SK-N-SH treated with all-trans-retinoic acid at 6 μM for 48 hours (cell line): ENCODE measurements at regions not wholly inside any gene's neighbourhood (a gene's known extent, or its start where the extent isn't known, plus 50 kb on each side); places are given as distances from the start of the nearest gene placed in this dataset.
A peak's percentile ranks its signal among the peaks of the same experiment; 100 is the strongest.
"Not testable (repeated sequence)": the region's sequence is repeated elsewhere in the genome, so short reads cannot be mapped to it uniquely, and the experiment has no call there.

Experiments
- ATAC-seq: fragments of 200-7000 bp; cut with Tn5 transposase; 3 replicates; pipeline ENCODE4 v1.9.1; 2020; ENCODE audit warnings: mild to moderate bottlenecking, moderate library complexity
- ARNTL ChIP-seq: fragments of 450-650 bp; formaldehyde crosslinking; IDR thresholded peaks from 2 replicates; pipeline ENCODE4 v1.5.0; 2020; ENCODE audit warnings: low read depth, mild to moderate bottlenecking, moderate library complexity, borderline replicate concordance
- BACH2 ChIP-seq: fragments of 250-450 bp; sonication (Bioruptor Pico); IDR thresholded peaks from 2 replicates; pipeline ENCODE4 v1.9.0; 2021; ENCODE audit warnings: mild to moderate bottlenecking, borderline replicate concordance
- CSDC2 ChIP-seq: fragments of 250-450 bp; sonication (Bioruptor Pico); IDR thresholded peaks from 2 replicates; pipeline ENCODE4 v1.5.0; 2020; ENCODE audit warnings: mild to moderate bottlenecking, moderate library complexity
- ESRRG ChIP-seq: fragments of 250-450 bp; sonication (Bioruptor Pico); IDR thresholded peaks from 2 replicates; pipeline ENCODE4 v1.6.1; 2021; ENCODE audit warnings: mild to moderate bottlenecking
- ISL1 ChIP-seq: fragments of 250-450 bp; sonication (Bioruptor Pico); IDR thresholded peaks from 2 replicates; pipeline ENCODE4 v2.1.2; 2022; ENCODE audit warnings: mild to moderate bottlenecking, moderate library complexity
- OSR1 ChIP-seq: fragments of 250-450 bp; sonication (Bioruptor Pico); IDR thresholded peaks from 2 replicates; pipeline ENCODE4 v1.8.0; 2022; ENCODE audit warnings: moderate library complexity, mild to moderate bottlenecking, inconsistent platforms
- PPARA ChIP-seq: fragments of 250-450 bp; sonication (Bioruptor Pico); IDR thresholded peaks from 2 replicates; pipeline ENCODE4 v1.5.0; 2020; ENCODE audit warnings: mild to moderate bottlenecking, borderline replicate concordance
- RARB ChIP-seq: fragments of 250-450 bp; sonication (Bioruptor Pico); IDR thresholded peaks from 2 replicates; pipeline ENCODE4 v1.8.0; 2021; ENCODE audit warnings: mild to moderate bottlenecking, moderate library complexity
- SNAI2 ChIP-seq: fragments of 250-450 bp; sonication (Bioruptor Pico); IDR thresholded peaks from 2 replicates; pipeline ENCODE4 v1.5.0; 2020; ENCODE audit warnings: mild to moderate bottlenecking, moderate library complexity
- TCF4 ChIP-seq: fragments of 250-450 bp; sonication (Bioruptor Pico); IDR thresholded peaks from 2 replicates; pipeline ENCODE4 v1.8.0; 2021; ENCODE audit warnings: mild to moderate bottlenecking, moderate library complexity, borderline replicate concordance
- TOX ChIP-seq: fragments of 250-450 bp; sonication (Bioruptor Pico); IDR thresholded peaks from 2 replicates; pipeline ENCODE4 v1.8.0; 2021; ENCODE audit warnings: mild to moderate bottlenecking, moderate library complexity, borderline replicate concordance
- ZC3H10 ChIP-seq: fragments of 250-450 bp; sonication (Bioruptor Pico); IDR thresholded peaks from 2 replicates; pipeline ENCODE4 v1.5.1; 2021; ENCODE audit warnings: mild to moderate bottlenecking, moderate library complexity
- ZFP3 ChIP-seq: fragments of 250-450 bp; sonication (Bioruptor Pico); IDR thresholded peaks from 2 replicates; pipeline ENCODE4 v1.5.0; 2020; ENCODE audit warnings: mild to moderate bottlenecking, moderate library complexity
- ZFP30 ChIP-seq: fragments of 450-650 bp; formaldehyde crosslinking; IDR thresholded peaks from 2 replicates; pipeline ENCODE4 v1.5.0; 2022; ENCODE audit warnings: mild to moderate bottlenecking, moderate library complexity
- ZNF565 ChIP-seq: fragments of 450-650 bp; formaldehyde crosslinking; conservative IDR thresholded peaks from 2 replicates; pipeline ENCODE4 v1.5.0; 2020; ENCODE audit warnings: low read depth, mild to moderate bottlenecking, moderate library complexity
- ZNF70 ChIP-seq: fragments of 450-650 bp; formaldehyde crosslinking; IDR thresholded peaks from 2 replicates; pipeline ENCODE4 v1.5.0; 2020; ENCODE audit warnings: mild to moderate bottlenecking, moderate library complexity
- ZNF8 ChIP-seq: fragments of 450-650 bp; formaldehyde crosslinking; IDR thresholded peaks from 2 replicates; pipeline ENCODE4 v1.5.0; 2020; ENCODE audit warnings: mild to moderate bottlenecking, moderate library complexity
- TF ChIP-seq, protein P1 (sequence below): fragments of 250-450 bp; sonication (Bioruptor Pico); IDR thresholded peaks from 2 replicates; pipeline ENCODE4 v1.5.1; 2021; ENCODE audit warnings: mild to moderate bottlenecking, moderate library complexity
- TF ChIP-seq, protein P2 (sequence below): fragments of 250-450 bp; sonication (Bioruptor Pico); IDR thresholded peaks from 2 replicates; pipeline ENCODE4 v1.8.0; 2021; ENCODE audit warnings: low read depth, mild to moderate bottlenecking, moderate library complexity, borderline replicate concordance
- TF ChIP-seq, protein P3 (sequence below): fragments of 250-450 bp; sonication (Bioruptor Pico); IDR thresholded peaks from 2 replicates; pipeline ENCODE4 v1.5.0; 2020; ENCODE audit warnings: mild to moderate bottlenecking, moderate library complexity
- TF ChIP-seq, protein P4 (sequence below): fragments of 250-450 bp; sonication (Bioruptor Pico); IDR thresholded peaks from 2 replicates; pipeline ENCODE4 v1.8.0; 2020; ENCODE audit warnings: mild to moderate bottlenecking, moderate library complexity, borderline replicate concordance
- TF ChIP-seq, protein P5 (sequence below): fragments of 250-450 bp; sonication (Bioruptor Pico); IDR thresholded peaks from 2 replicates; pipeline ENCODE4 v1.5.1; 2020; ENCODE audit warnings: low read depth, mild to moderate bottlenecking, moderate library complexity

DNA sequence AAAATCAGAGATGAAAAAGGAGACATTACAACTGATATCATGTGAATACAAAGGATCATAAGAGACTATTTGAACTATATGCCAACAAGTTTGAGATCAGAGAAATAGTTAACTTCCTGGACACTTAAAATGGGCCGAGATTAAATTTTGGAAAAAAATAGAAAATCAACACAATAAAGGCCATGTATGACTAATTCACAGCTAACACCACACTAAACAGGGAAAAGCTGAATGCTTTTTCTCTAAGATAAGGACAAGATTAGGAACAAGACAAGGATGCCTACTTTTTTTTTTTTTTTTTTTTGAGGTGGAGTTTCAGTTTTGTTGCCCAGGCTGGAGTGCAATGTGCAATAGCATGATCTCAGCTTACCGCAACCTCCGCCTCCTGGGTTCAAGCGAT lies 151.4 kb upstream of the MAGI2 start:
- ATAC-seq = no peak
- TF ChIP-seq, protein P1, sequence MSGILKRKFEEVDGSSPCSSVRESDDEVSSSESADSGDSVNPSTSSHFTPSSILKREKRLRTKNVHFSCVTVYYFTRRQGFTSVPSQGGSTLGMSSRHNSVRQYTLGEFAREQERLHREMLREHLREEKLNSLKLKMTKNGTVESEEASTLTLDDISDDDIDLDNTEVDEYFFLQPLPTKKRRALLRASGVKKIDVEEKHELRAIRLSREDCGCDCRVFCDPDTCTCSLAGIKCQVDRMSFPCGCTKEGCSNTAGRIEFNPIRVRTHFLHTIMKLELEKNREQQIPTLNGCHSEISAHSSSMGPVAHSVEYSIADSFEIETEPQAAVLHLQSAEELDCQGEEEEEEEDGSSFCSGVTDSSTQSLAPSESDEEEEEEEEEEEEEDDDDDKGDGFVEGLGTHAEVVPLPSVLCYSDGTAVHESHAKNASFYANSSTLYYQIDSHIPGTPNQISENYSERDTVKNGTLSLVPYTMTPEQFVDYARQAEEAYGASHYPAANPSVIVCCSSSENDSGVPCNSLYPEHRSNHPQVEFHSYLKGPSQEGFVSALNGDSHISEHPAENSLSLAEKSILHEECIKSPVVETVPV (CRISPR knock-in tag) = no peak
- TF ChIP-seq OSR1 (CRISPR knock-in tag) = no peak
- TF ChIP-seq ZC3H10 = no peak
- TF ChIP-seq TOX (CRISPR knock-in tag) = no peak
- TF ChIP-seq BACH2 (CRISPR knock-in tag) = no peak
- TF ChIP-seq ZNF70 (CRISPR knock-in tag) = no peak
- TF ChIP-seq ZFP30 = no peak
- no peak for TF ChIP-seq ISL1
- TF ChIP-seq, protein P2, sequence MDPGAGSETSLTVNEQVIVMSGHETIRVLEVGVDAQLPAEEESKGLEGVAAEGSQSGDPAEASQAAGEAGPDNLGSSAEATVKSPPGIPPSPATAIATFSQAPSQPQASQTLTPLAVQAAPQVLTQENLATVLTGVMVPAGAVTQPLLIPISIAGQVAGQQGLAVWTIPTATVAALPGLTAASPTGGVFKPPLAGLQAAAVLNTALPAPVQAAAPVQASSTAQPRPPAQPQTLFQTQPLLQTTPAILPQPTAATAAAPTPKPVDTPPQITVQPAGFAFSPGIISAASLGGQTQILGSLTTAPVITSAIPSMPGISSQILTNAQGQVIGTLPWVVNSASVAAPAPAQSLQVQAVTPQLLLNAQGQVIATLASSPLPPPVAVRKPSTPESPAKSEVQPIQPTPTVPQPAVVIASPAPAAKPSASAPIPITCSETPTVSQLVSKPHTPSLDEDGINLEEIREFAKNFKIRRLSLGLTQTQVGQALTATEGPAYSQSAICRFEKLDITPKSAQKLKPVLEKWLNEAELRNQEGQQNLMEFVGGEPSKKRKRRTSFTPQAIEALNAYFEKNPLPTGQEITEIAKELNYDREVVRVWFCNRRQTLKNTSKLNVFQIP = no peak
- TF ChIP-seq ZNF8 (CRISPR knock-in tag) = no peak

DNA sequence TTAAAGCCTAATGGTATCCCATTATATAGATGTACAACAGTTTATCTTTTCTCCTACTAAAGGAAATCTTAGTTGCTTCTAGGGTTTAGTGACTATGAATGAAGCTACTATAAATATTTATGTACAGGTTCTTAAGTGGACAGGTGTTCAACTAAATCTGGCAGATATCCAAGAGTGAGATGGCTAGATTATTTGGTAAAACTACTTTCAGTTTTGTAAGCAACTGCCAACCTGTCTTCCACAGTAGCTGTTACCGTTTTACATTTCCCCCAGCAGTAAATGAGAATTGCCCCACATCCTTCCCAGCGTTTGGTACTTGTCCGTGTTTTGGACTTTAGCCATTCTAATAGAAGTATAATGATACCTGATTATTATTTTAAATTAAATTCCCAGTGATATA lies 144.9 kb upstream of the MAGI2 start:
- no peak for ATAC-seq
- TF ChIP-seq ARNTL (no peak), RARB (CRISPR knock-in tag) (no peak), TCF4 (CRISPR knock-in tag) (no peak), ISL1 (no peak), ZFP30 (no peak), ZC3H10 (no peak), ZFP3 (CRISPR knock-in tag) (no peak), CSDC2 (no peak), ZNF565 (no peak), SNAI2 (CRISPR knock-in tag) (no peak), BACH2 (CRISPR knock-in tag) (no peak), OSR1 (CRISPR knock-in tag) (no peak), ESRRG (CRISPR knock-in tag) (no peak)
- TF ChIP-seq, protein P2 = no peak
- TF ChIP-seq, protein P3, sequence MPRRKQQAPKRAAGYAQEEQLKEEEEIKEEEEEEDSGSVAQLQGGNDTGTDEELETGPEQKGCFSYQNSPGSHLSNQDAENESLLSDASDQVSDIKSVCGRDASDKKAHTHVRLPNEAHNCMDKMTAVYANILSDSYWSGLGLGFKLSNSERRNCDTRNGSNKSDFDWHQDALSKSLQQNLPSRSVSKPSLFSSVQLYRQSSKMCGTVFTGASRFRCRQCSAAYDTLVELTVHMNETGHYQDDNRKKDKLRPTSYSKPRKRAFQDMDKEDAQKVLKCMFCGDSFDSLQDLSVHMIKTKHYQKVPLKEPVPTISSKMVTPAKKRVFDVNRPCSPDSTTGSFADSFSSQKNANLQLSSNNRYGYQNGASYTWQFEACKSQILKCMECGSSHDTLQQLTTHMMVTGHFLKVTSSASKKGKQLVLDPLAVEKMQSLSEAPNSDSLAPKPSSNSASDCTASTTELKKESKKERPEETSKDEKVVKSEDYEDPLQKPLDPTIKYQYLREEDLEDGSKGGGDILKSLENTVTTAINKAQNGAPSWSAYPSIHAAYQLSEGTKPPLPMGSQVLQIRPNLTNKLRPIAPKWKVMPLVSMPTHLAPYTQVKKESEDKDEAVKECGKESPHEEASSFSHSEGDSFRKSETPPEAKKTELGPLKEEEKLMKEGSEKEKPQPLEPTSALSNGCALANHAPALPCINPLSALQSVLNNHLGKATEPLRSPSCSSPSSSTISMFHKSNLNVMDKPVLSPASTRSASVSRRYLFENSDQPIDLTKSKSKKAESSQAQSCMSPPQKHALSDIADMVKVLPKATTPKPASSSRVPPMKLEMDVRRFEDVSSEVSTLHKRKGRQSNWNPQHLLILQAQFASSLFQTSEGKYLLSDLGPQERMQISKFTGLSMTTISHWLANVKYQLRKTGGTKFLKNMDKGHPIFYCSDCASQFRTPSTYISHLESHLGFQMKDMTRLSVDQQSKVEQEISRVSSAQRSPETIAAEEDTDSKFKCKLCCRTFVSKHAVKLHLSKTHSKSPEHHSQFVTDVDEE (CRISPR knock-in tag) = no peak
- TF ChIP-seq, protein P1 (CRISPR knock-in tag) = no peak

DNA sequence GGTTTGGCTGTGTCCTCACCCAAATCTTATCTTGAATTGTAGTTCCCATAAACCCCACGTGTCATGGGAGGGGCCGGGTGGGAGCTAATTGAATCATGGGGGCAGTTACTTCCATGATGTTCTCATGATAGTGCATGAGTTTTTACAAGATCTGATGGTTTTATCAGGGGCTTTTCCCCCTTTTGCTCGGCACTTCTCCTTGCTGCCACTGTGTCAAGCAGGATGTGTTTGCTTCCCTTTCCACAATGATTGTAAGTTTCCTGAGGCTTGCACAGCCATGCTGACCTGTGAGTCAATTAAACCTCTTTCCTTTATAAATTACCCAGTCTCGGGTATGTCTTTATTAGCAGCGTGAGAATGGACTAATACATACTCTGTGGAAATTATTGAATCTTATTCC lies 141.2 kb upstream of the MAGI2 start:
- not testable (repeated sequence) for ATAC-seq

DNA sequence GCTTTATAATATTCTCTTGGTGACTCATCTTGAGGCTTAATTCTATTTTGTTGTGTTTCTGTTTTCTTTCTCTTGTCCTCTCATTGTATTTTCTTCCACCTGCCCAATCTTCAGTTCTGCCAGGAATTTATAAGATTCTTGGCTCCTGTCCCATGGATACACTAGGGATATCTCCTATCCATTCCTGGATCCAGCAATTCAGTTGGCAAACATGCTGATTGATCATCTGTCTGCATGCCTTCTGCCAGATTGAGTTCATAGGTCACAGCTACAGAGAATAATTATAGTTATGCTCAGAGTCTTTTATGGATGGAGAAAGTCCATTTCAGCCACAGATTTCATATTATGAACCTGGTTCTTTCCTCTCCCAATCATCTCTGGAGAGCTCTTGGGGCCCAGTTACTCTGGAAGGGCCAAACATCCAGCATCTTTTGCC lies 140.4 kb upstream of the MAGI2 start:
- peak; percentile 54 for ATAC-seq
- TF ChIP-seq TCF4 (CRISPR knock-in tag) (0 out of 2 replicates have a peak, but pooled peaks have one; percentile 3), ISL1 (peak; percentile 79), OSR1 (CRISPR knock-in tag) (no peak), PPARA (no peak)
- TF ChIP-seq, protein P4, sequence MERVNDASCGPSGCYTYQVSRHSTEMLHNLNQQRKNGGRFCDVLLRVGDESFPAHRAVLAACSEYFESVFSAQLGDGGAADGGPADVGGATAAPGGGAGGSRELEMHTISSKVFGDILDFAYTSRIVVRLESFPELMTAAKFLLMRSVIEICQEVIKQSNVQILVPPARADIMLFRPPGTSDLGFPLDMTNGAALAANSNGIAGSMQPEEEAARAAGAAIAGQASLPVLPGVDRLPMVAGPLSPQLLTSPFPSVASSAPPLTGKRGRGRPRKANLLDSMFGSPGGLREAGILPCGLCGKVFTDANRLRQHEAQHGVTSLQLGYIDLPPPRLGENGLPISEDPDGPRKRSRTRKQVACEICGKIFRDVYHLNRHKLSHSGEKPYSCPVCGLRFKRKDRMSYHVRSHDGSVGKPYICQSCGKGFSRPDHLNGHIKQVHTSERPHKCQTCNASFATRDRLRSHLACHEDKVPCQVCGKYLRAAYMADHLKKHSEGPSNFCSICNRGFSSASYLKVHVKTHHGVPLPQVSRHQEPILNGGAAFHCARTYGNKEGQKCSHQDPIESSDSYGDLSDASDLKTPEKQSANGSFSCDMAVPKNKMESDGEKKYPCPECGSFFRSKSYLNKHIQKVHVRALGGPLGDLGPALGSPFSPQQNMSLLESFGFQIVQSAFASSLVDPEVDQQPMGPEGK = no peak
- TF ChIP-seq, protein P2 = peak; percentile 36; the same call in 1 of the 2 replicates
- TF ChIP-seq, protein P5, sequence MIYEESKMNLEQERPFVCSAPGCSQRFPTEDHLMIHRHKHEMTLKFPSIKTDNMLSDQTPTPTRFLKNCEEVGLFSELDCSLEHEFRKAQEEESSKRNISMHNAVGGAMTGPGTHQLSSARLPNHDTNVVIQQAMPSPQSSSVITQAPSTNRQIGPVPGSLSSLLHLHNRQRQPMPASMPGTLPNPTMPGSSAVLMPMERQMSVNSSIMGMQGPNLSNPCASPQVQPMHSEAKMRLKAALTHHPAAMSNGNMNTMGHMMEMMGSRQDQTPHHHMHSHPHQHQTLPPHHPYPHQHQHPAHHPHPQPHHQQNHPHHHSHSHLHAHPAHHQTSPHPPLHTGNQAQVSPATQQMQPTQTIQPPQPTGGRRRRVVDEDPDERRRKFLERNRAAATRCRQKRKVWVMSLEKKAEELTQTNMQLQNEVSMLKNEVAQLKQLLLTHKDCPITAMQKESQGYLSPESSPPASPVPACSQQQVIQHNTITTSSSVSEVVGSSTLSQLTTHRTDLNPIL = no peak
